GM21367 (cell line): ENCODE measurements at regions not wholly inside any gene's neighbourhood (a gene's known extent, or its start where the extent isn't known, plus 50 kb on each side); places are given as distances from the start of the nearest gene placed in this dataset.

Source experiments
- ATAC-seq: cut with Tn5 transposase; IDR thresholded peaks from one replicate; pipeline ENCODE4 v1.9.1; 2021; ENCODE audit not compliant: unreplicated experiment

DNA sequence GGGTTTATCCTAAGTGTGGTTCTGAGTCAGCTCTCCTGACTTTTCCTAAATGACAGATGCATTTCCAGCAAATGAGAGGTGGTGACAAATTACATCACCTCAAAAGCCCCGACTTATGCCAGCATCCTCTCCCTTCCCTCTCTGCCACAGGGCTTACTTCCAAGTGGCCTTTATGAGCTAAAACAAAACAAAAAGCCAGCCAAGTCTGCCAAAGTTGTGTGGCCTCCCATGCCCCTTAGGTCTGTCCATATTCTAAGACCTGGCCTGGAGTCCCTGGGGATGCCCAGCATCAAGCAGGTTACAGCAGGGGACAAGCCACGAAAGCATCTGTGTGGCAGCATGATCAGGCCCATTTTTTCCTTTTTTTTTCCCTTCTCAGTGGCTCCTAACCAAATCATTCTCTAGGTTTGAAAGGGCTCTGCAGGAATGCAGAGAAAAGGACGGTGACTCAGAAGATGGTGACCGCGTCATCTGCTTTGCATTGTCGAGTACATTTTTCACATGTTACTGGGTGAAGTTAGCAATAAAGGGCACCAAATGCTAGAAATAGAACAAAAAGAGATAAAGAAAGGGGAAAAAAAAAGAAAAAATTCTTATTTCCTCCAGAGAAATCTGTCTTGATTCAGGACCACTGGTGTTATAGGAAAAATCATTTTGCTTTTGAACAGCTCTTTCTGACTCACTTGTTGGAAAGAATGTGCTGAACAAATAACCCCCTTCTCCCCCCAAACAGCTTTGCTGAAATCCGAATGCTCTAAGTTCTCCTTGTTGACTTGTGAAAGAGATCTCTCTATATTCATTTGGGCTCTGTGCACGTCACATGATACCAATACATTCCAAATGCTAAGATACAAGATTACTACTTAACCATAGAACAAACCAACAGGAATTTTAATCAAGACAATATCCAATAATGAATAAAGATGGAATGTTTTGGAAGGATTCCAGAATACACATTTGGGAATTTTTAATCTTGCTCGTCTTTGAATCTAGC is 178.7 kb downstream of the EN1 start:
- no peak for ATAC-seq

DNA sequence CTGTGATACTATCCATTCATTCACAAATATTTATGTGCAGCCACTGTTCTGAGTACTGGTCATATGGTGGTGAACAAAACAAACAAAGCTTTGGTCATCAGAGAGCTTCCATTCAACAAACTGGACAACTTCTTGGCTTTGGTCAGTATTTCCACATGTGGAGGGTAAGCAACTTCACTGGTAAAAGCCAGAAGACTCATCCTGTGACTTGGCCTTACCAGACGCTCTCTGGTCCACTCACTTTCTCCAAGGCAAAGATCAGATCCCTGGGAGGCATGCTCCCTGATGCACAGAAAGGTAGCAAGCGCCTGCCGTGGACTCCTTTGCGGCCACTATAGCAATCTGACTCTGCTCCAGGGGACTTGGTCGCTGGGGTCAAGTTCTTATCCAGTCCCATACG is 179.5 kb downstream of the EN1 start:
- no peak for ATAC-seq

DNA sequence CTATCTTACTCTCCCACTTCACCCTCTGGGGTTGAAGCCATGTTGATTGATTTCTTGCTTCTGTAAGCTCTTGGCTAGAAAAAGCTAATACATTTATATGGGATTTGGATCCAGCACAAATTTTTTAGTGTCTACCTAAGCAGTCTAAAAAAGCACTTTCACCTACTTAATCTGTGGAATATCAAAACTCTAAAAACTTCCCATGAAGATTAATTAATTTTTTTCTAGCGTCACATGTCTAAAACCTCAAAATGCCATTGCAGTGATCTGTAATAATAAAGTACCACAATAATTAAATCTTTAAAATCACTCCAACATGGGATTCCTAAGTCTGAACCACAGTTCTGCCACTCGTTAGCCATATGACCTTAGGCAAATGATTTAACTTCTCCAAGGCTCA is 180.1 kb downstream of the EN1 start:
- no peak for ATAC-seq

DNA sequence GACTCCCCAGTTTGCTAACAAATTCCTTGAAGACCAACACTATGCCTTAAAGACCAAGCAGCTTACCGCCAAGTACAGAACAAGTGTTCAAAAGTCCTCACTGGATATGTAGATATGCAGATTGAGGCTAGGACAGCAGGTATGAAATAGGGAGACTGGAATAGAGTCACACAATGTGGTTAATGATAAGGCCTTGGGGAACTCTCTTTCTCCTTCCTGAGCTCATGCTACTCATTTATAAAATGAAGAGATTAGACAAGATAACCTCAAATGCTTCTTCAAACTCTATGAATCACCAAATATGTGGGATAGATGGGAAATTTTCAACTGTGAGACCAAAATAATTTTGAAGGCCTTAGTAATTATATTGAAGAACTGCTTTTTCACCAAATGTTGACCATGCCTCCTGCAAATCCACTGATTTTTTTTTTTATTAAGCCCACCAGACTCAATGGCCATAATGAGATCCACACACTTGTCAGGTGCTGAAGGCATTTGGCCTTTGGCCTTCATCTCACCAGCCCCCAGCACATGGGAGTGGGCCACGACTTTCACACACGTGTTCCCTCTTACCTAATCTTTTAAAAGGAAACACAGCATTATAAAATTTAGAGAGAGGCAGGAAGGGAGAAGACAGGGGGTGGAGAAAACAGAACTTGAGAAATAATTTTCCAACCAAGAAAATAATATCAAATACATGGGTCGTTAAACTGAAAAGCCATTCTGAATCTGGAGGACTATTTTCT is 181.5 kb downstream of the EN1 start:
- ATAC-seq = no peak

DNA sequence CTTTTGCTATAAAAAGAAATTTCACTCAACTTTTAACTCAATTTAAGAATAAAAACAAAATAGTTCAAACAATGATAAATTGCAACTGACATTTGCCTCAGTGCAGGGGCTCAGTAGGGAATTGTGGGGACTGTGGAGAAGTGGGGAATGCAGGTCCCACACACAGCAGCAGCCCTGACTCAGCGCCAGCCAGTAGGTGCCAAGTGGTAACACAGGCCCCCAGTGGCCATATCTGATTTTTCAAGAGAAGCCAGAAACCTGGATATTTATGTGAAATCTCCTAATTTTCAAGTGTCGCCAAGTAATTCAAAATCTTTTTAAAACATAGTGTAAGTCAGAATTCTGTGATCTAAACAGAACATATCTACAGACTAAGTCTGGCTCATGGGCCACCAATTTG is 186.3 kb downstream of the EN1 start:
- no peak for ATAC-seq

DNA sequence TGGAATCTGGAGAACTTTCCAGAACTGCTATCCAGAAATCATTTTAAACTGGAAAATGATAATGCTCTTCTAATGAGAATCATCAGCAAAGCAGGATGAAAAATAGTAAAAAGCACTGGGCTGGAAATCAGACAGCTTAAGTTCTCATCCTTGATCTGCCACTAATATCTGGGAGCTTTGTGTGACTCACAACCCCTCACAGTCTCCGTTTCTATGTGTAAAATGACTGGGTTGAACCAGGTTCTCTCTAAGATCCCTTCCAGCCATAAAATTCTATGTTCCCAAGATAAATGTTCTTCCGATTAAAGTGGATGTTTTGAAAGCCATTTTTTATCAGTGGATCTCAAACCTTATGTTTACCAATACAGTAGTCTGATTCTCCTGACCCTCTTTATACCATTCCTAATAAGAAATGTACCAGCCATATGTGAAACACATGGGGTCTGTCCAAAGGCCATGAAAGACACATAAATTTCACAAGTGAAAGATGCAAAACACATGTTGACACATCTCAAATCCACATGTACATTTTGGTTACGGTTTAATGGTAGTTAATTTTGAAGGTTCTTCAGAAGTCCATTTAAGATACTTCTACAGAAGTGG is 188.8 kb downstream of the EN1 start:
- no peak for ATAC-seq

DNA sequence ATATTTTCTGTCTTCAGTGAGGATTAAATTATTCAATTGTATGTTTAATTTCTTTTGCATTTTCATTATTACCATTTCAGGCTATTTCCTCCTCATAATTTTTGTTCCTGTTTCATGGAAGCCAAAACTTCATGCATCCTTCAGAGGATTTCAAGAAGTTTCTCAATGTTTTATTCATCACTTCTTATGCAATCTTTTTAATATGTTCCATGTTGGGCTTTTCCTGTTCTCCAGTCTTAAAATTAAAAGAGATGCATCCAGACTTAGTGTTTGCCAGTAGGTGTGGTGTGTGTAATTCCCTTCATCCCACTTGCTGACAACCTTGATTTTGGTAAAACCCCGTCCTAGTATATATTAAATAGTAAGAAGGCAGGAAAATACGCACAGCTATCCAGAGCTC is 190.0 kb downstream of the EN1 start:
- no peak for ATAC-seq

DNA sequence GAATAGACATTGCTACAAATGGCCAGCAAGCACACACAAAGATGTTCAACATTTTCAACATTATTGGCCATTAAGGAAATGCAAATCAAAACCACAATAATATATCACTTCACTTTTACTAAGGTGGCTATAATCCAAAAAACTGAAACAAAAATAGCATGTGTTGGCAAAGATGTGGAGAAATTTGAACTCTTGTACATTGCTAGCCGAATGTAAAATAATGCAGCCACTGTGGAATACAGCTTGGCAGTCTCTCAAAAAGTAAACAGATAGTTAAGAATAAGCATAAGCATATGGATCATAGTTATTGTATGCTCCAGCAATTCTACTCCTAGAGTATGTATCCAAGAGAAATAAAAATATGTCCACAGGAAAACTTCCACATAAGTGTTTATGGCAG is 192.5 kb downstream of the EN1 start:
- no peak for ATAC-seq

DNA sequence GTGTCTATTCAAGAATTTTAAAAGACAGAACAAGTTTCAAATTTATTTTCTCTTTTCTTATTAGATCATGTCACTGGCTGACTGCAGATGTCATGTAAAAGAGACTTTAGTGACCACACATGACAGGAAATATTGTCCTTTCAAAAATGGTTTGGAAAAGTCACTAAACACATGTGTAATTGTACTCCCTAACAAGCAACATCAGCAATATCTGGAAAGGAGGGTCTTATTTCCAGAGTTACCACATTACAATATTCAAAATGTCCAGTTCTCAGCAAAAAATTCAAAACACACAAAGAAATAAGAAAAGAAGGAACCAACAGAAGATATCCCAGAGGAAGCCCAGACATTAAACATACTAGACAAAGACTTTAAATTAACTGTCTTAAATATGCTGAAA is 197.1 kb downstream of the EN1 start:
- ATAC-seq = no peak

DNA sequence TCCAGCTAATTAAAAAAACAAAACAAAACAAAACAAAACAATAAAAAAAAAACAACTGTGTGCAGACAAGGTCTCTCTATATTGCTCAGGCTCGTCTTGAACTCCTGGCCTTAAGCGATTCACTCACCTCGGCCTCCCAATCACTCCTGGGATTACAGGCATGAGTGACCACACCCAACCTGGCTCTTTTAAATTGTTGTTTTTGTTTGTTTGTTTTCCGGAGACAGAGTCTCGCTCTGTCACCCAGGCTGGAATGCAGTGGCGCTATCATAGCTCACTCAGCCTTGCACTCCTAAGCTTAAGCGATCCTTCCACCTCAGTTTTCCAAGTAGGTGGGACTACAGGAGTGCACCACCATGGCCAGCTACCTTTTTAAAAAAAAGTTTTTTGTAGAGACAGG is 201.6 kb downstream of the EN1 start:
- ATAC-seq = no peak

DNA sequence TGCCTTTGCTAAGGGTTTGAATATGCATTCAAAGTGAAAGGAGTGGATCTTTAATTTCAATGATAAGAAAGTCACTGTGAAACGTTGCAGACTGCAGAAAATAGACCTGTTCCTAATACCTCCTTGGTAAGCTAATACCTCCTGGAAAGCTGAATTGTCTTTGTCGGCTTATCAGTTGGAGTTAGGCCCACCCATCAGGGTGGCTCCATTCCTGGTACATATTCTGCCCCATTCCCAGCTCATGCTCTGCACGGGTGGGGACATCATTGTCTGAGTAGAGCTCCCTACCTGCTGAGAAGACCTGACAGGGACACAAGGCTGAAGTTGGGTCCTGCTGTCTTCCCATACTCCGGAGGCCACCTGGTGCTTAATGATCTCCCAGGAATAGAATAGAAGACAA is 203.3 kb downstream of the EN1 start:
- no peak for ATAC-seq

DNA sequence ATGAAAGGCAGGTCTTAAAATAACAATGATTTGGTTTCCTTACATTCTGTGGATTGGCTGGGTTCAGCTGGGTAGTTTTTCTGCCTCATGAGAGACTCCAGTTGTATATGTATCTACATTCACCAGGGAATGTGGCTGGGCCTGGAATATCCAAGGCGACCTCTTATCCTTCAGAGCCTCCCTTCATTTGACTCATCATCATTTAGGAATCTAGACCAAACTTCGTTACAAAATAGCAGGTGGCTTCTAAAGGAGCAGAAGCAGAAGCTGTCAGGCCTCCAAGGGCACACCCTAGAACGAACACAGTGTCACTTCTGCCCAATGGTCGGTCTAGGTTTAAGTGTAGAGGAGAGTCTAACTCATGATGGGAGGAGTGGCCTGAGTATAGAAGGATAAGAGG is 204.2 kb downstream of the EN1 start:
- no peak for ATAC-seq

DNA sequence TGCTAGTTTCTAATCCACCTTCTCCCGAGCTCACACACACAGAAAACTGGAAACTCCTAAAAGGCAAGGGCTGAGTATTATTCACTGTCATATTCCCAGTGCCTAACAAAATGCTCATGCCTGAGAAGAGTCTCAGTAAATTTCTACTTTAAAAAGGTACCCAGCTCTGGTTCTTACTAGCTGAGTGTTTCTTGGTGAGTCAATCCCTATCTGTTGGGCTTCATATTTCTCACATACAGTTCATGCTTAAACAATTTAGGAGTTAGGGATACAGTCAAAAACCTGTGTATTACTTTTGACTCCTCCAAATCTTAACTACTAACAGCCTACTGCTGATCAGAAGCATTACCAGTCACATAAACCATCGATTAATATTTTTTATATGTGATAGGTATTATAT is 204.9 kb downstream of the EN1 start:
- no peak for ATAC-seq

DNA sequence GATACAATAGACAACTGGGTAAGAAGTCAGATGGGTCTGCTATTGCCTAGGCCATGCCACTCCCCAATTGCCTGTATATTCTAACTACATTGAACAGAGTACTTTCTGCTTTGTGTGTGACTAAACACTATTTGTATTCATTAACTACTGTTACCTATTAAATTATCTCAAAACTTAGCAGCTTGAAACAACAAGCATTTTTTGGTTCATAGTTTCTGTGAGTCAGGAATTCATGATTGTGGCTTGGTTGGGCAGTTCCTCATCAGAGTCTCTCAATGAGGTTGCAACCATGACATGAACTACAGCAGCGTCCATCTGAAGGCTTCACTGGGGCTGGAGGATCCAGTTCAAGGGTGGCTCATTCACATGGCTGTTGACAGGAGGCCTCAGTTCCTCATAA is 205.7 kb downstream of the EN1 start:
- no peak for ATAC-seq

DNA sequence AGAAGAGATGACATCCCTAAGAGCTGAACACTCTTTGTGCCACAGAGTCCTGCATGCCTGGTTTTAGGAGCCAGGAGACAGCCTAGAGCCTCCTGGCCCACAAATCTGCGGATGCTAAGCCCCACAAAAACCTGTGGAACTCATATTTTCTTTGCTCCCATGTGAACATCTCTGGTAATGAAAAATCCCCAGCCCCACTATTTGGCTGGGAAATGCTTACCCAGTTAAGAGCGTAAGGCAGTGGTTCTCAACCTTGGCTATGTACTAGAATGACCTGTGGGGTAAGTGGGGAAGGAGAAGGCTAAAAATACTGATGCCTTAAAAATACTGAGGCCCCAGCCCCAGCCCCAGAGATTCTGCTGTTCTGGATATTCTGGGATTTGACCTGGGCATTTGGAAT is 208.1 kb downstream of the EN1 start:
- no peak for ATAC-seq

DNA sequence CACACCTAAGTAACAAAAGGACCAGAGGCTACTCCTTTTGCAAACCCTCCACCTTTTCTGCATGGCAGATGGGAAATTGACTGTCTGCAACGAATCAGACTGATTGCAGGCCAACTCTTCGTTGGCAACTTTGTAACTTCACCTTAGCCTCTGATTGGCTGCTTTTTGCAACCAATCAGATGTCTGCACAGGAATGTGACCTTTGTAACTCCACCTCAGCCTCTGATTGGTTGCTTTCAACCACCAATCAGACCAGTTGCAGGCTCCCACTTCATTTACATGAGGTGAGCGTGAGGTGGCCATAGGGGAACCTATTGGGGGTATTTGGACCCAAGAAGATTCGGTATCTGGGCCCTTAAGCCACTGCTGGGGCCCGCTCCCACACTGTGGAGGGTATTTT is 209.0 kb downstream of the EN1 start:
- no peak for ATAC-seq

DNA sequence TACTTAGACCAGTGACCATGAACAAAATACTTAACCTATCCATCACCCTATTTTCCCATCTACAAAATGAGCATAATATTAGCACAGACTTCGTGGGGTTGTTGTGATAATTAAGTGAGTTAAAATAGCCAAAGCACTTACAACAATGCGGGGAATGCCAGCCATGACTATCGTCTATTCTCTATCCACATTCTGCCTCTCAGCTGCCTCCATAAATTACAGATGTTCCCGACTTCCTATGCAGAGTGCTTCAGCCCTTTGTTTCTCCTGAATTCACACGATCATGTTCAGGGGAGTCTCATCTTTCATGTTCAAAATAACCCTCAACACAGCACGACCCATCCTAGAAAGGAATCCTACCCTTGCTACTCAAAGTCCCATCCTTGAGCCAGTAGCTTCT is 211.6 kb downstream of the EN1 start:
- ATAC-seq = no peak

DNA sequence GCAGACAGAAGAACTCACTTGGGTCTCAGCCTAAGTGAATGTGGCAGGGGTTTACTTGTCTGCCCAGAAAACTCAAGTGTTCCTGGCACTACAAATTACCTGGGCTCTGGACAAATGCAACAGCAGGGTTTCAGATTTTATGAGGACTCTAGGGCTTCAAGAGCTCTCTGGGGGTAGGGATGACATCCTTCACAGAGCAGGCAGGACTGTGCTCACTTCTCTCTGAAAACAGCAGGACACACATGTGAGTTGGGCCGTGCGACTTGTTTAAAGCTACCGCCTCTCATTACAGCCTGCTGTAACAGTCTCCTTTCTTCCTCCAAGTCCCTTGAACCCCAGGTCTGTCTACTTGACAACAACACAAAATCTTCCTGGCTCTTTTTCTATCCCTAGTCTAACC is 212.6 kb downstream of the EN1 start:
- ATAC-seq = no peak

DNA sequence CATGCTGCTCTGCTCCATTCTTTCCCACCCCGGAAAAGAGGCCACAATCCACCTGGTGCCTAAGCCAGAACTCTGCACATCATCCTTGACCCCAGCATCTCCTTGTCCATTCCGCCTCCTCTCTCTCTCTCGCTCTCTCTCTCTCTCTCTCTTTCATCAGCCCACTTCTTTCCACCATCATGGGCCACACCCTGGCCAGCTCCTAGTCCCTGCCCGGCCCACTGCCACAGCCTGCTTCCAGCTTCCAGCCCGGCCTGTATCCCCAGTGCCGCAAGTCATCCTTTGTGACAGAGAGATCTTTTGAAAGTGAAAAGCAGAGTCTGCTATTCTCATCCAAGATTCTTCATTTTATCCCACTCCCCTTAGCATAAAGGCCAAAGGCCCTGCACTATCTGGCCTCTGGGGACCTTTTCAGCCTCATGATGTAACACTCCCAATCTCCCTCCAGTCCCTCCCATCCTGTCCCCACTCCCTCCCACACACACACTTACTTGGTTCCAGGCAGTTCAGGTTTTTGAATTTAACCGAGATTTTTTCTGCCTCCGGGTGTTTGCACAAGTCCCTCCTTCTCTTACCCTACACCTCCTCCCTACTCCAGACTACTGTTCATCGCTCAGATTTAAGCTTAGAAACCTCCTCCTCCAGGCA is 214.0 kb downstream of the EN1 start:
- no peak for ATAC-seq

DNA sequence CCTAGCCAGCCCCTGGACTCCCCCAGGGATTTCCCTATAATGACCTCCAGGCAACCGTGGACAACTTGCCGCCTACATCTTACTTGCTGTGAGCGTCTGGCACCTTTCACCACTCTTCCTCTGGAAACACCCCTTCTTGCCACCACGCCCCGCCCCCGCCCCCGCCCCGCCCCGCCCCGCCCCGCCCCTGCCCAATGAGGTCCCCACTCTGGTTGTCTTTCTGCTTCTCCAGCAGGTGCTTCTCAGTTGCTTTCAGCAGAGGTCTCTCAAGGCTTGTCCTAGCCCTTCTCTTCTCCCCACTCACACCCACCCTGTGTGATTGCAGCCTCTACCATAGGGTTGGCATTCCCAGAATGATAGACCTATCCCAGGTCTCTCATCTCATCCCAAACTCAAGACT is 214.5 kb downstream of the EN1 start:
- no peak for ATAC-seq

DNA sequence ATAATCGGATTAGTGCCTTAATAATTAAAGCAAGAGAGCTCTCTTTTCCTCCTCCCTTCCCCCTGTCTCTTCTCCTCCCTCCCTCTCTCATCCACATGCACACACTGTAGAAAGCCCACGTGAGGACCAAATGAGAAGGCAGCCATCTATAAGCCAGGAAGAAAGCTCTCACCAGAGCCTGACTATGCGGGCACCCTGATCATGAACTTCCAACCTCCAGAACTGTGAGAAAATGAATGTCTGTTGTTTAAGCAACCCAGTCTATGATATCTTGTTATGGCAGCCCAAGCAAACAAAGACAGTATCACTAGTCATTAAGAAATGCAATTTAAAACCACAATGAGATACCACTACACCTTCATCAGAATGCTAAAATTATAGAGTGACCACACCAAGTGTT is 220.3 kb downstream of the EN1 start:
- ATAC-seq = no peak
